ENCODE measurements at regions not wholly inside any gene's neighbourhood (a gene's known extent, or its start where the extent isn't known, plus 50 kb on each side); places are given as distances from the start of the nearest gene placed in this dataset.

DNA sequence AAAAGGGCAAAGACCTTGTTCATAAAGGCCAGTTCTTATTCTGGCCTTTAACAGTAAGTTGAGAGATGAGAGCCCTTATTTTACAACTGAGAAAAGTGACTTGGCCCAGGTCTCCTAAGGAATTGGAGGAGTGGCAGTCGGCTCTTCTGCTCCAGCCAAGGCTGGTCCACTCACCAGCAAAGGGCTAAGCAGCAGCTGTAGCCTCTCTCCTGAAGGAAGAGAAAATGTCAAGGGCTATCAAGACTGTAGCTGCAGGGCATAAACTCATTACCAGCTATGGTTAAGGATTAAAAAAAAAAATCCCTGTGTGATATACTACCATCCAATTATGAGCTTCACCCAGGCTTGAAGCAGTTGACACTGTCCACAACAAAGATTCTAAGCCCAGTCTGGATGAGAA is 138.6 kb upstream of the RAD23B start:
- Histone ChIP-seq H3K9me3 (ENCODE audit: control insufficient read depth, low read length) (no peaks in the 10 kb centered on the region), H3K79me2 (no peaks in the 10 kb centered on the region), H3K27ac (no peak overlapping the region), H2AFZ (no peak overlapping the region), H3K9ac (no peak overlapping the region), H3K36me3 (ENCODE audit: control insufficient read depth, insufficient read depth, low read length) (no peaks in the 10 kb centered on the region), H3K27me3 (ENCODE audit: control insufficient read depth, insufficient read depth, low read length) (no peaks in the 10 kb centered on the region), H3K4me3 (ENCODE audit: low read depth, low read length) (no peak overlapping the region), H3K4me2 (ENCODE audit: low read length) (no peak overlapping the region), H3K4me1 (no peaks in the 10 kb centered on the region)
- TF ChIP-seq, protein P1, sequence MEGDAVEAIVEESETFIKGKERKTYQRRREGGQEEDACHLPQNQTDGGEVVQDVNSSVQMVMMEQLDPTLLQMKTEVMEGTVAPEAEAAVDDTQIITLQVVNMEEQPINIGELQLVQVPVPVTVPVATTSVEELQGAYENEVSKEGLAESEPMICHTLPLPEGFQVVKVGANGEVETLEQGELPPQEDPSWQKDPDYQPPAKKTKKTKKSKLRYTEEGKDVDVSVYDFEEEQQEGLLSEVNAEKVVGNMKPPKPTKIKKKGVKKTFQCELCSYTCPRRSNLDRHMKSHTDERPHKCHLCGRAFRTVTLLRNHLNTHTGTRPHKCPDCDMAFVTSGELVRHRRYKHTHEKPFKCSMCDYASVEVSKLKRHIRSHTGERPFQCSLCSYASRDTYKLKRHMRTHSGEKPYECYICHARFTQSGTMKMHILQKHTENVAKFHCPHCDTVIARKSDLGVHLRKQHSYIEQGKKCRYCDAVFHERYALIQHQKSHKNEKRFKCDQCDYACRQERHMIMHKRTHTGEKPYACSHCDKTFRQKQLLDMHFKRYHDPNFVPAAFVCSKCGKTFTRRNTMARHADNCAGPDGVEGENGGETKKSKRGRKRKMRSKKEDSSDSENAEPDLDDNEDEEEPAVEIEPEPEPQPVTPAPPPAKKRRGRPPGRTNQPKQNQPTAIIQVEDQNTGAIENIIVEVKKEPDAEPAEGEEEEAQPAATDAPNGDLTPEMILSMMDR (IDR thresholded peaks at IDR 0.05) = no peak

DNA sequence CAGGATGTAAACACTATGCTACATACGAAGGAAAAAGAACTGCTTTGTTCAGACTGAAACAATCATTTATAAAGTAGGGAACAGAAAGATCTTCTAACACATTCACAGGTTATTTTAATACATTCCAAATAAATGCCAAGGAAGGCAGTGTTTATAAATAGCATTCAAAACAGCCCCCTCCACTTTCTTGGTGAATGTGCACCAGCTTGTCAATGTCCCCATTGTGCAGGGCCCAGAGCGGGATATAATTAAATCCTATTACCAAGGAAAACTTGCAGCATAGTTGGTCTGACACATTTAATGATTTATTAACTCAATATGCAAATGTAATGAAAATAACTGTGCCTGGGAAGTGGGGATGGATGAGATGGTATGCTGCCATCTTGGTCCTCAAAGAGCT is 135.9 kb upstream of the RAD23B start:
- Histone ChIP-seq H3K36me3 (ENCODE audit: control insufficient read depth, insufficient read depth, low read length) (no peaks in the 10 kb centered on the region), H3K4me1 (no peaks in the 10 kb centered on the region), H3K27me3 (ENCODE audit: control insufficient read depth, insufficient read depth, low read length) (no peaks in the 10 kb centered on the region), H3K9ac (no peak overlapping the region), H3K4me3 (ENCODE audit: low read depth, low read length) (no peak overlapping the region), H3K27ac (no peak overlapping the region), H3K79me2 (no peaks in the 10 kb centered on the region), H2AFZ (no peak overlapping the region), H3K4me2 (ENCODE audit: low read length) (no peak overlapping the region), H3K9me3 (ENCODE audit: control insufficient read depth, low read length) (no peaks in the 10 kb centered on the region)
- TF ChIP-seq, protein P1 (IDR thresholded peaks at IDR 0.05) = no peak

DNA sequence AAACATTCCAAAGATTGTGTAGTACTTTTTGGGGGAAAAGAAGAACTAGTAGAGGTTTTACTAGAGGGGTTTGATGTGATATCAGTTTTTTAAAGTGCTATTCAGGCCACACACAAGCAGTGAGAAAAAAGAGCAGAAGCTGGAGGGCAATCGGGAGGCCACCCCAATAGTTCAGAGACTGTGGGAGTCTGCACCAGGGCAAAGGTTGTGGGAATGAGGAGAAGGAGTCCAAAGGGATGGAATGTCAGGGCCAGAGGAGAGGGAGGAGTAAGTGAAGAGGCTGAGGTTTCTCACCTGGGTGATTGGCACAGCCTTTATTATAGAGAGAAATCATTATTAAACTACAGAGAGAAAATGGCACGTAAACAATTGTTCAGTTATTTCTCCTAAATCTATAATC is 134.9 kb upstream of the RAD23B start:
- H3K4me2 ChIP-seq (ENCODE audit: low read length) = no peak overlapping the region
- no peaks in the 10 kb centered on the region for H3K4me1 ChIP-seq
- no peaks in the 10 kb centered on the region for H3K79me2 ChIP-seq
- no peak overlapping the region for H3K9ac ChIP-seq
- no peaks in the 10 kb centered on the region for H3K36me3 ChIP-seq (ENCODE audit: control insufficient read depth, insufficient read depth, low read length)
- no peaks in the 10 kb centered on the region for H3K9me3 ChIP-seq (ENCODE audit: control insufficient read depth, low read length)
- H2AFZ ChIP-seq = no peak overlapping the region
- TF ChIP-seq, protein P1 (IDR thresholded peaks at IDR 0.05) = no peak
- H3K4me3 ChIP-seq (ENCODE audit: low read depth, low read length) = no peak overlapping the region
- no peak overlapping the region for H3K27ac ChIP-seq
- no peaks in the 10 kb centered on the region for H3K27me3 ChIP-seq (ENCODE audit: control insufficient read depth, insufficient read depth, low read length)

DNA sequence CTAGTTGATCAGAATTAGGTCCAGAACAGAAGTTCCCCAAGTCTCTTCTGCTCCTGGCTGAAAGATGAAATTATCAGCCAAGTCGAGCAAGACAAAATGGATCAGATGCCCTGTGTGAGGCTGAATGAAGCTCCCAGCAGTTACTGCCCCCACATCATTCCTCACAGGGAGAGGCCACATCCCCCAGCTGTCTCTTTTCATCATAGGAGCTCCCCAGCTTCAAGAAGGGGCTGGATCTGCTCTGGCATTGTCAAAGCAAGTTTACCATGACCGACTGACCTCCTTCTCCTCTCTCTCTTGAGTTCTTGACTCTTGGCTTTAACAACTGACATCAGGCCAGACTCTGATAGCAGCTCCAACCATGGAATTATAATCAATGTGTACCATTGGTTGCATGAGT is 133.3 kb upstream of the RAD23B start:
- TF ChIP-seq, protein P1 (IDR thresholded peaks at IDR 0.05) = no peak
- H3K4me2 ChIP-seq (ENCODE audit: low read length) = no peak overlapping the region
- H3K27ac ChIP-seq = no peak overlapping the region
- no peaks in the 10 kb centered on the region for H3K36me3 ChIP-seq (ENCODE audit: control insufficient read depth, insufficient read depth, low read length)
- H3K9ac ChIP-seq = no peak overlapping the region
- no peak overlapping the region for H2AFZ ChIP-seq
- no peaks in the 10 kb centered on the region for H3K79me2 ChIP-seq
- H3K4me1 ChIP-seq = no peaks in the 10 kb centered on the region
- no peaks in the 10 kb centered on the region for H3K27me3 ChIP-seq (ENCODE audit: control insufficient read depth, insufficient read depth, low read length)
- H3K4me3 ChIP-seq (ENCODE audit: low read depth, low read length) = no peak overlapping the region
- no peaks in the 10 kb centered on the region for H3K9me3 ChIP-seq (ENCODE audit: control insufficient read depth, low read length)

DNA sequence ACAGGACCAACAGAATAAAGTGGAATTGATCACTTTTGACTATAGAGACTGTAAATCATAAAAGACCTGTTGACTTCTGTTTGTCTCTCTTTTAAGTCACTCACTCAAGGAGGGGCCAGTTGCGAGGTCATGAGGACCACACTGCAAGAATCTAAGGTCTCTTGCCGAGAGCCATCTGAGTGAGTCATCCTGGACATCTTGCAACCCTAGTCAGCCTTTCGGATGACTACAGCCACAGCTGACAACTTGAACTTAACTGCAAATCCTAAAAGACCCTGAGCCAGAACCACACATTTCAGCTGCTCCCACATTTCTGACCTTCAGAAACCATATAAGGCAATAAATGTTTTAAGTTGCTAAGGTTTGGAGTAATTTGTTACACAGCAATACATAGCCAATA is 129.7 kb upstream of the RAD23B start:
- Histone ChIP-seq H3K27ac (no peak overlapping the region), H3K9me3 (ENCODE audit: control insufficient read depth, low read length) (no peaks in the 10 kb centered on the region), H3K27me3 (ENCODE audit: control insufficient read depth, insufficient read depth, low read length) (no peaks in the 10 kb centered on the region), H3K4me1 (no peaks in the 10 kb centered on the region), H3K4me3 (ENCODE audit: low read depth, low read length) (no peak overlapping the region), H2AFZ (no peak overlapping the region), H3K36me3 (ENCODE audit: control insufficient read depth, insufficient read depth, low read length) (no peaks in the 10 kb centered on the region), H3K79me2 (no peaks in the 10 kb centered on the region), H3K4me2 (ENCODE audit: low read length) (no peak overlapping the region), H3K9ac (no peak overlapping the region)
- TF ChIP-seq, protein P1 (IDR thresholded peaks at IDR 0.05) = no peak

Data from parathyroid adenoma (tissue), 2 donors.